HG03571 (cell line): ENCODE measurements at regions not wholly inside any gene's neighbourhood (a gene's known extent, or its start where the extent isn't known, plus 50 kb on each side); places are given as distances from the start of the nearest gene placed in this dataset.

Experiments
- ATAC-seq: cut with Tn5 transposase; IDR thresholded peaks from one replicate; pipeline ENCODE4 v1.9.1; 2021; ENCODE audit not compliant: unreplicated experiment

GRCh38 chr16:55113210-55113609 is 182.5 kb downstream of the IRX5 start:
- ATAC-seq: no peak

GRCh38 chr16:55115506-55115905 is 184.8 kb downstream of the IRX5 start:
- no peak for ATAC-seq

DNA sequence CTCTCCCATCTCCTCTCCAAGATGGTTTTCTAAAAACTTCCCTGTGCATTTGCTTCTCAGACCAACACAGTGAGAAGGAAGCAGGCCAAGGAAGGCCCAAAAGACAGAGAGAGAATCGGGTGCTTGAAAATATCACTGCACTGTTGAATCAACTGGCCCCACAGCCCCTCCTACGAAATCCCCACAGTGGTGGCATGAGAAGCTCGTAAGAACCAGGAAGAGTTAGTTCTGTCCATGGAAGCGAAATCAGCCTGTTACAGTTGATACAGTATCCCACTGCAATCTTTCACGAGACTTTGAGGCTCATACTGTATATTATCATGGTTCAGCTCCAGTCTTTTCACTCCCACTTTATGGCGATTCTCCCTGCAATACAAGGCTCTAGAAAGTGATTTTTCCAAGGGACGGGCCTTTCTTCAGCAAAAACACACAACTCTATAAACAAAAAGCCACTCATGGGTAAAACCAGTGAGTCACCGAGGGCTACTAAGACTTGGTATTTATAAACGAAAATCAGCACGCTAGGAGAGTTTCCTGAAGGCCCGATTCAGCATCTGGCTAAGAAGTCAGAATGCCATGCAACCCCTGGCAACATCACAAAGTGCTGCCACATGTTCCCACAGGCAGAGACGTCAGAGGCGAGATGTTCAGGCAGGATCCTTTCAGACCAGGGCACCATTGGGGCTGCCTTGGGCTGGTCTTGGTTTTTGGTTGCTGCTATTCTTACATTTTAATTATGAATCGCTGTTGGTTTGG is 185.7 kb downstream of the IRX5 start:
- no peak for ATAC-seq

DNA sequence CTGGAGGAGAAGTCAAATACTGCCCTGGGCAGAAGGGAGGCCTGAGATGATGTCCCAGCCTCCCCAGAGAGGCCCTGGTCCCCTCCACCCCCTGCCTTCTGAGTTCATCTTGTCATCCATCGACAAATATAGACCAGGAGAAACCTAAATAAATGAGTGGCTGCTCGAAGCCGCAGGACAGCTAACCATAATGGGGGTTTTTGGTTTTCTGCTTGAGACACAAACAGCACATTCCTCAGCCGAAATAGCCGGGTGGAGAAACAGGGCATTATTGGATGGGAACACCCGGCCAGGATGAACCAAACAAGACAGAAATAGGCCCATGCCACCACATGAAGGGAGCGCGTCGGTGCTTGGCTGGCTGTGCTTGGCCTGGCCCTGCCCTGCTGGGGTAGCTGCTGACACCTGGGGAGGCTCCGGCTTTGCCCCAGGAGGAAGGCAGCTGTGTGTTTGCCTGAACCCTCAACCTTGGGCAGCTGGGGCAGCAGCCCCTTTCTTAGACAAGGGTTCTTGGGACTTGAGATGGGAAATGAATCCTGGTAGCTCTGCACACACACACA is 188.1 kb downstream of the IRX5 start:
- ATAC-seq: no peak

GRCh38 chr16:55120408-55120807 is 189.7 kb downstream of the IRX5 start:
- no peak for ATAC-seq

GRCh38 chr16:55120826-55121225 is 190.2 kb downstream of the IRX5 start:
- no peak for ATAC-seq

DNA sequence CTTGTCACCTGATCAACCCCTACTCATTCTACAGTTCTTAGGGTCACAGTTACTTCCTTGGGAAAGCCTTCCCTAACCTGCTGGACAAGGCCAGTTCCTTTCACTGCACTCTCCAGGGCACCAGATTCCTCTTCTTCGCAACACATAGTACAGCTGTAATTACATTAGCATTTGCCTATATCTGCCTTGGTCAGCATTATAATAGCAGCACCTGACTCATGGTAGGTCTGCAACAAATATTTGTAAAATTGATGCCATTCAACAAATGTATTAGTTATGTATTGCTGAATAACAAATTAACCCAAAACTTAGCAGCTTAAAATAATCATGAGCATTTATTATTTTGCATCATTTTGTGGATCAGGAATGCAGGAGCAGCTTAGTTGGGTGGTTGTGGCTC is 193.0 kb downstream of the IRX5 start:
- no peak for ATAC-seq

- ATAC-seq: no peak
Measured at GRCh38 chr16:55125818-55126385, 195.2 kb downstream of the IRX5 start.

DNA sequence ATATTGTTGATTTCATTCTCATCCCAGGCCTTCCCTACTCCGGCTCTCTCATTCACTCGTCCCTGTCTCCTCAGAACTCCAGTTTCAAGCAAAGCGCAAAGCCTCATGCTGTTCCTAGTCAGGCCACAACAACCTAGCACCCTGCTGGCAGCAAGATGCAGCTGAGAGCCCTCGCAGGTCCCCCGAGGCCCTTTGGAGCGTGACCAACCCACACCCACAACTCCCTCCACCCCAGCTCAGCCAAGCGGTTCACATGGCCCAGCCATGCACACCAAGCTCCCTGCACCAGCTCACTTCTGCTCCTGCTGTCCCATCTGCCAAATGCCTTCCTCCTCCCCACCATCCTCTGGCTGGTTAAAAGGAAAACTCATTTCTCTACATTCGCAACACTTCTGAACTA is 195.8 kb downstream of the IRX5 start:
- ATAC-seq: no peak

DNA sequence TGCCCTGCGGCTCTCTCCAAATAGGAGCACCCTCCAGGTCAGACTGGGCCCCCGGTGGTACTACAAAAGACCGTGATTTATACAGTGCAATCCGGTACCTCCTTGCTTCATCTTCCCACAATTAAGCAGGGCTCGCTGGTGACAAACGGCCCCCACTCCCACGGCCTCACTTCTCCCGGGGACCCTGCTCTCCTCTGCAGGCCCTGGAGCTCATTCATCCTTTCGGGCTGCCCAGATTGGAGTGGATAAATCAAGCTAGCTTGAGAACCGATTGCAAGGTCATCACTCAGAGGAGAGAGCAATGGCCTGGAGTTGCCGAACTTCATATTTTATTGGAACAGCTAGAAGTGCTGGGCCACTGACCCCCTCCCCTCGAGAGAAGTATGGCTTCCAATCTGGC is 193.5 kb upstream of the IRX6 start:
- ATAC-seq: no peak

DNA sequence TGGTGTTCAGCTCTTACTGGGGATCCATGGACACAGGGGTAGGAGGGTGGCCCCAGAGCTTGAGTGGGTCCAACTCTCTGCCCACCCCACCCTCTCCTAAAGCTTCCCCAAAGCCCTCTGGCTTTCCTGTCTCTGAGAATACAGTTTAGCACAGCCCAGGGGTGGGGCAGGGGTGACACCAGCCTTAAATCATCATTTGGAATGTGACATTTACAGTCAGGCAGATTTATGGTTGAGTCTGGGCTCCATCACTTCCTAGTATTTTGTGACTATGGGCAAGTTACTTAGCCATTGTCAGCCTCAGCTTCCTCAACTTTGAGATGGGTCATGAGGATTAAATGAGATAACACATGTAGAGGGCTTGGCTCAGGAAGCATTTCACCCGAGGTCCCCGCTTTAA is 193.1 kb upstream of the IRX6 start:
- no peak for ATAC-seq

DNA sequence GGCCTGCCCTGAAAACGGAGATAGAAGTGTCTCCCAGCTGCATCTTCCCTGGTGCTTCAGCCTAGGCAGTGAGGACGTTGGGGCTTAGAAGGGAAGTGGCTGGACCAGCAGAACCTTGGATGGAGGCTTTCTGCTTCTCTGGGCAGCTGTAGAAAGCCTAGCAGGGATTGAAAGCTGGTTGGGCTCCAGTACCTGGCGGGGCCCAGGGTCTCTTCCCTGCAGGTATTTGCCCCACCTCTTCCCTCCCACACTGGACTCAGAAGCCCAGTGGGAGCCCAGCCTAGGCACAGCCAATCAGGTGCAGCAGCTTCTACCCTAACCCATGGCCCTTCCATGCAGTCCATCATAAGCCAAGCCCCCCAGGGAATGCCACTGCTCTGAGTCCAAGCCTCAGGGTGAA is 190.3 kb upstream of the IRX6 start:
- ATAC-seq: no peak

DNA sequence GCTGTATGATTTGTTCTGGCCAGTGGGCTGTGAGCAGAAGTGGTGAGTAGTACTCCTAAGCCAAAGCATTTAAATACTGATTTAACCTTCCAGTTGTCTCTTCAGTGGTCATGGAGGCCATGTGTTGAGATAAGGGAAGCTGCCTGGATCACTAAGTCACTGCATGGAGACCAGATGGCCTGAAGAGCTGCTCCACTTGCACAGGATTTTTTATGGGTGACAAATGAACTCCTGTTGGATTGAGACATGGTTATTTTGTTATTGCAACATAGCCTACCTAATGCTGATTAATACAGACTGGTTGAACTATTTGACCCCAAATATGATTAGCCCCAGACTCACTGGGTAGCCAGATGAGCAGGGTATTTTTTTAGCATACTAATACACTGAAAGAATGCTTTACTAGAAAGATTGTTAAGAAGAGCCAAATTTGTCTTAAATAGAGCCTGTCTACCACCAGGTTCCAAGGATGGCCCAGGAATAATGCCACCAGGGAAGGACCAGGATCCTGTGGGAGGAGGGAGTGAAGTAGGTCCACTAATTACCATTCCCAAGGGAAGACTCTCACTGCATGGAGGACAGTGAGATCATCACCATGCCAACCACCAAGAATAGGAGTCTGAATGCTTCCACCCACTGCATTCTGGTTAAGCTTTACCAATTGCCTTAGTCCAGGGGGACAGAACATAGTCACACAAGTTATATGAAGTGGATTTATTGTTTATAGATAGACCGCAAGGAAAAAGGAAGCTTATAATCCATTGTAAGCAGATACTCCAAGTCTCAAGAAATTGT is 187.4 kb upstream of the IRX6 start:
- ATAC-seq: no peak

DNA sequence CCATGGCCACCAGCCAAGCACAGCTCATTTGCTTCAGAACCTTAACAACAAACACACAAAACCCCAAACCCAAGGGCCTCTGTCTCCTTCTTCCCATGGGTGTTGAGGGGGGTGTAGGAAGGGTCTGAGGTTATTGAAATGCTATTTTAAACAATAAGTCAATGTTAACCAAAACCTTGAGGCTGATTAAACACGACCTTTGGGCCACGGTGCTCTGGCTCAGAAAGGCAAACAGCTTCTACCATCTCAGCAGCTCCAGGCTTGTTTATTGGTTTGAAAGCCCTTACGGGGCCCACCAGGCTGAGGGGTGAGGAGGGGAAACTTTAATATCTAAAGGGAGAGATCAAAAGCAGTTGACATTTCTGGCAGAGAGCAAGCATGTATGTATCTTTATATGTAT is 185.7 kb upstream of the IRX6 start:
- ATAC-seq: no peak

- ATAC-seq: no peak
Measured at GRCh38 chr16:55142405-55142804, 181.6 kb upstream of the IRX6 start.

DNA sequence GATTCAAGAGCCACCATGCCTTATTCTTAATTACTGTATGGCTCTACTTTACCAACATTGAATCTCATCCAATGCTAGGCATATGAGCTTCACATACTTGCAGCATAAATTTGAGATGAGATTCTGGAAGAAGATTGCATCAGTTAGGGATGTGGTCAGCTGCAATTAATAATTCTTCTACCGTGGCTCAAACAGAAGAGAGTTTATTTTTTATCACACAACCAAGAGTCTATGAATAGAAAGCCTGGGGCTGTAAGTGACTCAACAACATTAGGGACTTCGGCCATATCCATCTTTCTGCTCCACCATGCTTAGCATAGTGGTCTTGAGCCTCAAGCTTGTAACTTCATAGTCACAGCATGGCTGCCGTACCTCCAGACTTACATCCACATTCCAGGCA is 179.4 kb upstream of the IRX6 start:
- no peak for ATAC-seq

DNA sequence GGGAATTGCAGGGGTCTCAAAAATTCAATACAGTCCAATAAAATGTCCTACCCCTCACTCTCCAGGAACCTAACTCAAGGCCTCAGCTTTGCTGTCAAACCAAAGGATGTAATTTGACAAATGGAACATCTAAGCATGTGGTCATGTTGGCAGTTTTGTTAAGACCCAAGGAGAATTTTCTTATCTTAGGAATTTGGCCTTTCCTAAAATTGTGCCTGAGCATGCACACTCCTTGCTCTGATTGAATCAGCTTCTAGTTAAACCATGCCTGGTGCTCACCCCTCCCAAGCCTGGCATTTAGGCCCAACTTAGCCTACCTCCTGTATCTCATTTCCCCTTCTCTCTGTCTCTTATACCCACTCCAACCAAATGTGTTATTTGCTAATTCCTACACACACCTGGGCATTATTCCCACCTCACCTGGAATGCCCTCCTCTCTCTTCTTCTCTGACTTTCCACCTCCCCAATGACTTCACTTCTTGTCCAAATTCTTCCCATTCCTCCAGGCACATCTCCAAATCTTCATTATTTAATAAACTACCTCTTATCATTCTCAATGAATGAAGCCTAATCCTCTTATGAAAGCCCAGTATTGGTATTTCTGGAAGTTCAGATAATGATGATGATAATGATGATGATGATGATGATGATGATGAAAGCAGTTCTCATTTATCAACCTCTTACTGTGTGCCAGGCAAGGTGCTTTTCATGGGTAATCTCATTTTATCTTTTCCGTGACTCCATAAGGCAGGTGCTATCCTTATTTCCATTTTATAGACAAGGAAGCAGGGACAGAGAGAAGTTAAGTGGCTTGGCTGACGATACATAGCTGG is 178.0 kb upstream of the IRX6 start:
- no peak for ATAC-seq

- ATAC-seq: no peak
Measured at GRCh38 chr16:55146966-55147365, 177.0 kb upstream of the IRX6 start.

- ATAC-seq: no peak
Measured at GRCh38 chr16:55147396-55147795, 176.6 kb upstream of the IRX6 start.

GRCh38 chr16:55149622-55150021 is 174.4 kb upstream of the IRX6 start:
- ATAC-seq: no peak
